ENCODE measurements at regions not wholly inside any gene's neighbourhood (a gene's known extent, or its start where the extent isn't known, plus 50 kb on each side); places are given as distances from the start of the nearest gene placed in this dataset.
"Not testable (repeated sequence)": the region's sequence is repeated elsewhere in the genome, so short reads cannot be mapped to it uniquely, and the experiment has no call there.

DNA sequence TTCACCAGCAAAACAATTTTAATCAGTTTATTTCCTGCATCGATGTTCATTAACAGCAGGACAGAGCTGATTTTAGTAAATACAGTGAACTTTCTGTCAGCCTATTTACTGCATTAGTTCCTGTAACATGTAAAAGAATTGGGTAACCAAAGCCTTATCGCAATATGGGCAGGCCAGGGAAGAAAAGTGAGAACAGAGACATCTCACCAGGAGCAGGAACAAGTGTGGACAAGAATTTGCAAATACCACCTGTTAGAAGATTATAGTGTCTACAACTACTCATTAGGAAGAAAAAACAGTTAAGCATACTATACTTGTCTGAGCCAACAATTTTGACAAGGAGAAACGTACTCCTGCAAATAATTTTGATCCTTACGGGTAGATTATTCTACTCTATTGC is 1293.9 kb downstream of the PLA2G4A start:
- no peak for FAIRE-seq

DNA sequence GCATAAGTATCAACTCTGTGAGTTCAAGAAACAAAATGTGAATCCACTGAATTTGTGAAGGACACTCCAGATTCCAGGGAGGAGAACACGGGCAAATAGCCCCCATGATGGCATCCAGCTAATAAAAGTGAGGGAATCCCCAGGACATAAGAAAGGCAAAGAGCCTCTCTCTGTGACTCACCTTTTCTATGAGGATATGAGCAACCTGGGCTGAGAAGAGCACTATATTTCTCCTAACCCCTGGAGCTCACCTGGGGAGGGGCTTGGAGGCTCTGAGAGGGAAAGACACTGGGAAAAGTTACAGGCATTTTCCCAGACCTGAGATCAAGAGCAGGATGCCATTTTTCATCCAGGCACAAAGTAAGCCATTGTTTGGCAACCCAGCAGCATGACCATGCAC is 1298.8 kb downstream of the PLA2G4A start:
- FAIRE-seq, result no peak

DNA sequence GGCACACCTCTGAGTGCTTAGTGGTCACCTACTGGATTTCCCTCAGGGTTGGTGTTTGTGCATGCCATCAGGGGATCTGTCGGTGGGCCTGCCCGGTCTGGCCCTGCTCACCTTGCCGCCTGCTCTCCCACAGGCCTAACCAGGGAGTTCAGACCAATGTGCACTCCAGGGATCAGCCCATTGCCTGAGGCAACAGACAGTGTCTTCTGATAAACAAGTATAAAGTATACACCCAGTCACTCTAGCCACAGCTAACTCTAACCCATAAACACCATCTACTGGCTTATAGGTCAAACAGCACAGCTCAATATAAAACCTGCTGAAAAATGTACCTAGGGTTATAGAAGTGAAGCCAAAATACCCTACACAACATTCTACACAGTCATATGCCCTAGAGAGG is 1300.0 kb downstream of the PLA2G4A start:
- no peak for FAIRE-seq

DNA sequence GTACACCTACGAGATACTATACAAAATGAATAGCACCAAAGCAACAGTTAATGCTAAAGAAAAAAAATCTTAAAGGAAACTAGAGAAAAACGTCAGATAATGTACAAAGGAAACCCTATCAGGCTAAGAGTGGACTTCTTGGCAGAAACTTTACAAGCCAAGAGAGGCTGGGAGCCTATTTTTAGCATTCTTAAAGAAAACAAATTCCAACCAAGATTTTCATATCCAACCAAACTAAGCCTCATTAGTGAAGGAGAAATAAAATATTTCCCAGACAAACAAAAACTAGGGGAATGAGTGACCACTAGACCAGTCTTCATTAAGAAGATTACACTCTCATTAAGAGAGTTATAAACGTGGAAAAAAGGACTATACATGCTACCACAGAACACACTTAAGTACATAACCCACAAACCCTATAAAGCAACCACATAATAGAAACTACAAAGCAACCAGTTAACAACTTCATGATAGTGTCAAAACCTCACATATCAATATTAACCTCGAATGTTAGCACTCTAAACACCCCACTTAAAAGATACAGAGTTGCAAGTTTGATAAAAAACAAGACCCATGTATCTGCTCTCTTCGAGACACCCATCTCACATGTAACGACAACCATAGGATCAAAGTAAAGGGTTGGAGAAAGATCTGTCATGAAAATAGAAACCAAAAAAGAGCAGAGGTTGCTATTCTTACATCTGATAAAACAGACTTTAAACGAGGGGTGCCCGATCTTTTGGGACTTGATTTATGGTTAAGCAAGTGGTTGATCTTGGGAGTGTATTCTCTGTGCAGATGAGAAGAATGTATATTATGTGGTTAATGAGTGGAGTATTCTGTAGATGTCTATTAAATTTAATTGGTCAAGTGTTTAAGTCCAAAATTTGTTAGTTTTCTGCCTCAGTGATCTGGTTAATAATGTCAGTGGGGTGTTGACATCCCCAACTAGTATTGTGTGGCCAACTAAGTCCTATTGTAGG is 1301.4 kb downstream of the PLA2G4A start:
- no peak for FAIRE-seq

DNA sequence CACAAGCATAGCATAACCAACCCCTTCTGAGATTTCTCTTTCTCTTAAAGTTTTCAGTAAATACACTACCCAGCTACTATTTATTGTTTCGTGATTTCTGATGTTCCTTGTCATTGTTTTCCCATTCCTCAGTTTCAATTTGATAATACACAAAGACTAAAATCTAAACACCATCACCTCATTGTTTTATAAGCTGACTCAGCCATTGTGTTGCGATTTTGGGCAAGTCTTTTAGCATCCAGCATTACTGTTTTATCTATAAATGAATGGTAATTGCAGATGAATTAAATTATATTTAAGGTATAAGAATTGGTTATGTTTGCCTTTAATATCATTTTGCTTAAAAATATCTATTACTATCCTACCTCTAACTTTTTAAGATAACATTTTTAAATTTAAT is 1308.5 kb downstream of the PLA2G4A start:
- FAIRE-seq, result no peak

DNA sequence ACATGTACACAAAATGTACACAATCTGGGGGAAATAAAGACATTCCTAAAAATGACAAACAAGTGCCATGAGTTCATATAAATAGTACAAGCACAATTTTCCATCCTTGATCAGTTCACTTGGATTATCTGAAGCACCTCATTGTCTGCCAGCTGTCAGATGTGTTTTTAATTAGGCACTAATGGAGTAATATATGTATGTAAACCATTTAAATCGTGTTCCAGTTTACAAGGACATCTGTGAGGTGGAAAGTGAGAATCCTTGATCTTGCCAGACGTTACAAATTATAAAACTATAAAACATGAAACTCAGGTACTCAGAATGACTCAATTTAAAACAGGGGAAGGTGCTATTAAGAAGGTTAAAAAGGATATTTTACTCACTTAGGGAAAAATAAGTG is 1312.2 kb downstream of the PLA2G4A start:
- FAIRE-seq, result no peak

DNA sequence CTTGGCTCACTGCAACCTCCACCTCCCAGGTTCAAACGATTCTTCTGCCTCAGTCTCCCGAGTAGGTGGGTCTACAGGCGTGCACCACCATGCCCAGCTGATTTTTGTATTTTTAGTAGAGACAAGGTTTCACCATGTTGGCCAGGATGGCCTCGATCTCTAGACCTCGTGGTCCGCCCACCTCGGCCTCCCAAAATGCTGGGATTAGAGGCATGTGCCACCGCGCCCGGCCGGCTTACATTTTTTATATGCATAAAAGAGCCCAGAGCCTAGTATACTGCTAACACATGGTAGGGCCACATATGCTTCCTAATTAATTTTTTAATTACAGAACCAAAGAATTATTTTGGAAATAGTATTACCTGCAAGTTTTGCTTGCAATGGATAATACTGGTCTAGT is 1325.4 kb downstream of the PLA2G4A start:
- FAIRE-seq, result no peak

DNA sequence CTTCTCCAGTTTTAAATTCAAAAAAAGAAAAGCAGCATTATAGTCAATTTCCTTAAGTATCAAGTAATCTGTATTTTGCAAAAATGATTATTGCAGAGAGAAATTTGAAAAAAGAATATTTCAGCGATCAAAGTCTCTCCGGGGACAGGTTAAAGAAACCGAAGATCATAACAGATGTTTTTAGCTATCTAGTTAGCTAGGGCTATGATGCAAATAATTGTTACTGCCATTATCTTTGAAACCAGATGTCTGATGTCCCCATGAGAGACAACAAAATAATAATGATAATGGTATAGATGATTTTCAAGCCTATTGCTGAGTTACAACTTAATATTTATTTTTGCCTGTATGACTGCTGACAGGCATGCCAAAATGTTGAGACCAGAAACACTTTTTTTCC is 1326.0 kb downstream of the PLA2G4A start:
- FAIRE-seq, result no peak

DNA sequence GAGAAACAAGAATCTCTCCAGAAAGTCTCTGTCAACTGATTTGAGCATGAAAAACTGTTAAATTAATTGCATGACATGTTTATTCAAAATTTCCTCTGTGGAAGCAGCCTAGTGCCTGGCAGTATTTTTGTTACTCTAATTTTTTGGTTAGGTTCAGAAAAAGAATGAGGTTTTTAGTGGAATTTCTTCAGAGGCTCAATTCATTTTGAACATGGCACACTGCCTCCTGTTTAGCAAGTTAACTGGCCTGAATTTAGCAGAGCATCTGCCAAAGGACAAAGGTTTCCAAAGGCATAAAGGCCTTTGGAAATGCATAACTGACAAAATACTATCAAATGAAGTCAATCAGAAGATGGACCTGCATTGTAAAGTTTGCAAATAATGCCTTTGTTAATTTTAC is 1326.5 kb downstream of the PLA2G4A start:
- FAIRE-seq, result no peak

DNA sequence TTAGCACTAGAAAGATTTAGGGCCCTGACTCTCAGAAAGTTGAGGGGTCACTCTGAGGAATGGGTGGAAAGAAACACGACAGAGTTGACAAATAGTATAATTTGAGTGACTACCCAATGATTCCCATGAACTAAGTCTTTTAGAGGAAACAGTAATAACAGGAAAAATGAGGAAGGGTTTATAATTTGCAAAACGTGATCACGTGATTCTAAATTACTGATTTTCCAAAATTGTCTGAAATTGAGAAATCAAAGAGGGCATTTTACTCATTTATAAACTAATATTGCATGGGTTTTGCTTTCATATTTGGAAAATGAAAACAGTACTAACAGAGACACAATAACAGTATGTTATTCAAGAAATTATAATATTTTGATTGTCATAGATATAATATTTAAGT is 1335.7 kb downstream of the PLA2G4A start:
- FAIRE-seq, result no peak

DNA sequence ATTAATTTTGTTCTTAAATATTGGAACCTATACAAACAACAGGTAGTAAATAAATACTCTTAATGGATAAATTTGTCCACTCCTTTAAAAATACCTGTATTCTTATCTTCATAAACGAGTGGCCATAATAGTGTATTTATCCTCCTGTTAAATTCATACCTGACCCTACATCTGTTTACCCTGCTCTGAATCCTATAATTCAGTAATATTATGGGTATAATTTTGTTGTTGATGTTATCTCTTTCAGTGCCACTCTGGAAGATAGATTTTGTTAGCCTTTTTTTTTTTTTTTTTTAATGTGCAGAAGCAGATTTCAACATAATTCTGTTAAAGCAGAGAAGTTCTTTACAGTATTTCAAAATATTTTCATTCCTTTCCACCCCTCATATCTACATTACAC is 1337.9 kb downstream of the PLA2G4A start:
- no peak for FAIRE-seq

DNA sequence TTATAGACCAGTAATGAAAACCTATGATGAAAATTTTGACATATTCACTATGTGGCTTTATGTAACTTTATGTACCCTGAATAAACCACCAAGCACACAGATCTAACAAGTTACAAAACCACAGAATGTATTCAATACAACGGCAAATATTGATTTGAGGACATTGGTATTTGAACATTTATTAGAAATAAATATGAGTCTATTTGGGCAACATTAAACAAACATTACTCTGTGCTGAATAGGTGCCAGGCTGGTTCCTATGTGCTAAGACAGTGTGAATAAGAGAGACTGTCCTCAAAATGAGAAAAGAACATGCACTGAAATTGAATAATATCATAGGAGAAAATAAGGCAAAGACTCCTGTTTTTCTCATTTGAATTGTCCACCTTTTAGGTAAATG is 1341.2 kb downstream of the PLA2G4A start:
- no peak for FAIRE-seq

DNA sequence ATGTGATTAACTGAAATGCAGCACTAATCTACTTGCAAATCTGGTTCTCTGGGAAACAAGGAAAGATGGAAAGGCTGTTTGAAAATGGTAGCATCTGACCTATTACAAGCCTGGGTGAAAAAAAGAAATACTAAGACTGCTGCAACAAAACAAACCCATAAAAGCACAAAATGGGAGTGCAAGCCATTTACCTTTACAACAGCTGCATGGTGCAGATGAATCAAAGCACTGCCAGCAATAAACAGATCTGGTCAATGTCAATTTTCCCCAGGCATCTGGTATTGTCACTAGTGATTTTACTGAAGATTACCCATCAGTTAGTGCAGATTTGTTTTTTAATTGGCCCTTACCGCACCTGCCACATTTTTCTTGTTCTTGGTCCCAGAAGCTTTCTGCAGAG is 1341.7 kb downstream of the PLA2G4A start:
- FAIRE-seq, result no peak

DNA sequence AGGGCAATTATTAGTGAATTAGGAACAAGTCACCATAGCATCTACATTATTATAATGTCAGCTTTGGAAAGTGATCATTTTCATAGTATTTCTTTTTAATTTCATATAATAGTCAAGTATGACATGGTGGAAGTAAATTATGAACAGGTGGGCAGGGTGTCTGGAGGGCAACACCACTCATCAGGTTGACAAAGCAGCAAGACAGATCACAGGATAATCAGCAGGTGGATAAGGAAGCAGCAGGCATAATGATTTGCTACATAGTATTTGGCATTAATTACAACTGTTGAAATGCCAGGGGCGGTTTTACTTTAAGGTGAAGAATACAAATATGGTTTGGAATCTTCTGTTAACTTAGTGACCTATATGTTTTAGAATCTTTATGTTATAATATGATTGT is 1342.2 kb downstream of the PLA2G4A start:
- no peak for FAIRE-seq

DNA sequence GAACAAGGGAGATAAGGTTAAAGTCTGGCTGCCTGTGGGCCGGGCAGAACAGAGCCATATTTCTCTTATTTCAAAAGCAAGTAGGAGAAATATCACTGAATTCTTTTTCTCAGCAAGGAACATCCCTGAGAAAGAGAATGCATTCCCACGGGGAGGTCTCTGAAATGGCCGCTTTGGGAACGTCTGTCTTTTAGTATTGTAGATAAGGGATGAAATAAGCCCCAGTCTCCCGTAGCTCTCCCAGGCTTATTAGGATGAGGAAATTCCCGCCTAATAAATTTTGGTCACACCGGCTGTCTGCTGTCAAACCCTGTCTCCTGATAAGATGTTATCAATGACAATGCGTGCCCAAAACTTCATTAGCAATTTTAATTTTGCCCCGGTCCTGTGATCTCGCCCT is 1353.3 kb downstream of the PLA2G4A start:
- not testable (repeated sequence) for FAIRE-seq

DNA sequence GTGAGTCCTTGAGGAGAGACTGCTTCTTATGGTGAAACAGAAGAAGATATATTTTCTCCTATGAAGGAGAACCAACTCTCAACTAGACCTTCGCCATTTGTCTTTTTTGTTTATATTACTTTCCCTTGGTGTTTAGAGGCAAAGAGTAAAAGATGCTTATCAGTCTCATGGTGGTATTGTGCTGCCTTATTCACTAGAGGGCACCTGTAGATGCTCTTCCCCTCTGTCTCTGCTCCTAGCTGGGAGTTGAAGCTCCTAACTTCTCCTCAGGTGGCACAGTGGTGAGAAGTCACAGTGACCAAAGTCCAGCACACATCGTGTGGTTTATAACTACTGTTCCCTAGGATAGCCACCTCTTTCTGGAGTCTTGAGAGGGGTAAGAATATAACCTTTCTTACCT is 1359.6 kb downstream of the PLA2G4A start:
- no peak for FAIRE-seq

DNA sequence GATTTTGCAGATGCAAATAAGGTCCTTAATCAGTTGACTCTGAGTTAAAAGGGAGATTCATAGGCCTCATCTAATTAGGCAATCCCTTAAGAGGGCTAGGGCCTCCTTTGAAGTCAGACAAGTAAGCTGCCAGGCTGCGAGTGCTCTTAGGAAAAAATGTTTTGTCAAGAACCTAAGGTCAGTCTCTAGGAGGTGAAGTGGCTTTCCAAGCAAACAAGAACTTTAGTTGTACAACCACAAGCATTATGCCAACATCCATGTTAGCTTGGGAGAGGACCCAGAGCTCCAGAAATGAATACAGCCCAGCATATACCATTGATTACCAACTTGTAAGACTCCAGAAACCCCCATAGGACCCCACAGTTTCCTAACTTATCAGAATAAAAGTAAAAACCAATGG is 1366.2 kb downstream of the PLA2G4A start:
- FAIRE-seq, result no peak

DNA sequence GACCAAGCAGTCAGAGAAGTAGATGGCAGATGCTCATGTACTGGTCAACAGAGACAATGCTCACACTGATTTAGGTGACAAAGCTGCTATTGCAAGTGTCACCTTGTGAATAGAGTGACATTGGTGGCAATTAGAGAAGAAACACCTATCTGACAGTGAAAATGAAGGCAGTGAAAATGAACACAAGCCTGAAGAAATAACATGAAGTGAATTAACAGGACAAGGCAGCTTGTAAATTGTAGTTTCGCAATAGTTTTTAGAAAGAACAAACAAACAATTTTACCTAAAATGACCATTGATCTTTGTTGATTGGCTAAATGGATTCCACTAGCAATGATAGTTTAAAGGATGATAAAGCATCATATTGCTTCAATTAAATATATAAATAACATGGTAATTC is 1389.5 kb downstream of the PLA2G4A start:
- FAIRE-seq, result no peak

DNA sequence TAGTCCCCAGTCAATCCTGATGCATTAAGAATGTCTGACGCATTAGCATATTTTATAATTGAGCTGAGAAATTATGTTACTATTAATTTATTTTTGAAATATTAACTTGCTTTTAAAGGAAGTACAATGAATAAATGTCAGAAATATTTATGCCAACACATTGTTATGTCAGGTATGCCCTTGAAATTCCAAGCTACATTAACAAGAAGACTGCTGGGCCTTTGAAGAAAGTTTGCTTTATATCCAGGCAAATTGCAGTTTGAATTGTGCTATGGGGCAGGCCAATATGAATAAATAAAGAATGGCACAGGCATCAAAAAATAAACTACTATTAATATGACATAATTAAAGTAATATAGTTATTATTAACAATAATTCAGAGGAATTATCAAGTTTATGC is 1391.3 kb downstream of the PLA2G4A start:
- FAIRE-seq, result no peak

DNA sequence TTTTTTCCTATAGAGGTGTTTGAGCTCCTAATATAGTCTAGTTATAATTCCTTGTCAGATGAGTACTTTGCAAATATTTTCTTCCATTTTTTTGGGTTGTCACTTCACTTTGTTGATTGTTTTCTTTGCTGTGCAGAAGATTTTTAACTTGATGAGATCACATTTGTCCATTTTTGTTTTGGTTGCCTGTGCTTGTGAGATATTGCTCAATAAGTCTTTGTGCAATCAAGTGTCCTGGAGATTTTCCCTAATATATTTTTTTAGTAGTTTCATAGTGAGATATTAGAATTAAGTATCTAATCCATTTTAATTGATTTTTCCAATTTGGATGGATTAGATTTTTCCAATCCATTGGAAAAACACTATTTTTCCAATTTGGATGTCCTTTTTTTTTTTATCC is 1395.5 kb downstream of the PLA2G4A start:
- no peak for FAIRE-seq

DNA sequence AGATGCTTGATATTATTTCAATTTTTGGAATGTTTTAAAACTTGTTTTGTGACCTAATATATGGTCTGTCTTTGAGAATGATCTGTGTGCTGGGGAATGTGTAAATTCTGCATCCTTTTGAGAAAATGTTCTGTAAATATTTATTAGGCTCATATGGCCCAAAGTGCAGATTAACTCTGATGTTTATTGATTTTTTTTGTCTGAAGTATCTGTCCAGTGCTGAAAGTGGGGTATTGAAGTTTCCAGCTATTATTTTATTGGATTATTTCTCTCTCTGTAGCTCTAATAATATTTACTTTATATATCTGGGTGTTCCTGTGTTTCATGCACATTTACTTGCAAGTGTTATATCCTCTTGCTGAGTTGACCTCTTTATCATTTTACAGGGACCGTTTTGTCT is 1397.2 kb downstream of the PLA2G4A start:
- no peak for FAIRE-seq

DNA sequence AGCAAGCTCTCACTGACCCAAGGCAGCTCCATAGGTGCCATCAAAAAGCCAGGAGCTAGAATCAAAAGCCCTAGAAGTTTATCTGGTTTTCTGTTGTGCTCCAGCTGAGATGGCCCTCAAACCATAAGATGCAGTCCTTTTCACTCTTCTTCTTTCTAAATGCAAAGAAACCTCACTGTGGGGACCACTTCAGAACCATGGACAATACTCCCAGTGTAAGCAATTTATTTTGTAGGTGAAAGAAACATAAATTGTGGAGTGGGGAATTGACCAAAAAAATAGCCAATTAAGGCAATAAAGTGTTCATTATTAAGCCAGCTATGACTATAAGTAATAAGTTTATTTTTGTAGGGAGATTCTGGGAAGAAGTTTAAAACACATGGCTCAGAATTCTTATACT is 1399.9 kb downstream of the PLA2G4A start:
- no peak for FAIRE-seq

DNA sequence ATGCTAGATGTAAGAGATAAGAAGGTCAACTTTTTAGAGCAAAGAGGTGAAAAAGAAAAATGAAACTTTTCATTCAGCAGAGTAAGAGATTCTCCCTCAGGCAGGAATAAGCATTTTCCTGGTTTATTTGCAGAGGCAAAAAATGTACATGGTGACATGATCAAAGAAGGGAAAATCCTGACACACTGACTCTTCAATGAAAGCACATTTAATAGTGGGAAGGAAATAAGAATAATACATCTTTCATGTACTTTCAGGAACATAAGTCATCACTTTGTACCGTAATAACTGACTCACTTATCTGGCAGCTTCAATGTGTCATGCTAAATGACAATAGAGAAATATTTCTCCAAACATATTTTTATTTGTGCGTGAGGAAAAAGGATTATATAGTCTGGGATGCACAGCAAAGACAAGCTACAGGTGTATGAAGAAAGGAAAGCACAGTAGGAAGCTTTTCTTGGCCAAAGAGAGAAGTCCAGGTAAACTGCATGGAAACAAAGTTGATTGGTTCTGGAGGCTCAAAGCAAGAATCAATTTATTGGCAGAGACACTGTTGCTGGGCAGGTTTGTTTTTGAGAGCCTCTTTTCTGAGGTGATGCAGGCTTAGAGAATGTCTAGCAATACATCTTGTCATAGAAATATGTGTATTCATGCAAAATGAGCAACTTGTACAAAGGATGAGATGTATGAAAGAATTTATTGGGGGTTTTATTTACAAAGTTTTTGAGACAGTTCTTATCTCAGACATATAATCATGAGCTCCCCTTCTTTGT is 1409.0 kb downstream of the PLA2G4A start:
- FAIRE-seq, result no peak

DNA sequence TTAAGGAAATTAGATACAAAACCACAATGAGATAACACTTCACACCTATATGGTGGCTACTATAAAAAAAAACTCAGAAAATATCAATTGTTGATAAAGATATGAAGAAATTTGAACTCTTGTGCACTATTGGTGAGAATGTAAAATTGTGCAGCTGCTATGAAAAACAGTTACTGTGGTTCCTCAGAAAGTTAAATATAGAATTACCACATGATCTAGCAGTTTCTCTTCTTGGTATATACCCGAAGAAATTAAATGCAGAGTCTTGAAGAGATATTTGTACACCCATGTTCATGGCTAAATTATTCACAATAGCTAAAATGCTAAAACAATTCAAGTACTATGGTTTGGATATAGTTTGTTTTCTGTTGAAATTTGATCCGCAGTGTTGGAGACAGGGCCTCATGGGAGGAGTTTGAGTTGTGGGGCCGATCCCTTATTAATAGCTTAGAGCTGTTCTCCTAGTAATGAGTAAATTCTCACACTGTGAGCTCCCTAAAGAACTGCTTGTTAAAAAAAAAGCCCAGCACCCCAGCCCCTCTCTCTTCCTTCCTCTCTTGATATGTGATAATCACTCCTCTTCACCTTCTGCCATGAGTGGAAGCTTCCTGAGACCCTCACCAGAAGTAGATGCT is 1412.1 kb downstream of the PLA2G4A start:
- no peak for FAIRE-seq
